ENCODE measurements at regions not wholly inside any gene's neighbourhood (a gene's known extent, or its start where the extent isn't known, plus 50 kb on each side); places are given as distances from the start of the nearest gene placed in this dataset.
"Not testable (repeated sequence)": the region's sequence is repeated elsewhere in the genome, so short reads cannot be mapped to it uniquely, and the experiment has no call there.

- WGBS = 89% methylated on average over 4 of the region's 4 CpGs
- no peak overlapping the region for H3K4me3 ChIP-seq
Observed at GRCh38 chr5:110832683-110833082, 93.9 kb downstream of the SLC25A46 start.

GRCh38 chr5:110834933-110835332, 96.1 kb downstream of the SLC25A46 start:
- 50% methylated on average over 4 of the region's 4 CpGs for WGBS
- not testable (repeated sequence) for H3K4me1 ChIP-seq; H3K9me3 ChIP-seq; H3K4me3 ChIP-seq; H3K27ac ChIP-seq; DNase-seq (ENCODE audit: low spot score in 2 of 2); H3K27me3 ChIP-seq; H3K36me3 ChIP-seq

More at GRCh38 chr5:110832683-110833082, 93.9 kb downstream of the SLC25A46 start:
- Histone ChIP-seq H3K27ac (no peak overlapping the region), H3K27me3 (no peaks in the 10 kb centered on the region), H3K4me1 (no peaks in the 10 kb centered on the region), H3K36me3 (no peaks in the 10 kb centered on the region), H3K9me3 (no peaks in the 10 kb centered on the region)
- TF ChIP-seq POLR2AphosphoS5 (IDR thresholded peaks at IDR 0.05) = no peak
- no peak for TF ChIP-seq POLR2A (IDR thresholded peaks at IDR 0.05)
- TF ChIP-seq EP300 (IDR thresholded peaks at IDR 0.05) = no peak
- no peak for TF ChIP-seq CTCF (IDR thresholded peaks at IDR 0.05)
- DNase-seq (ENCODE audit: low spot score in 2 of 2) = no peak

- DNase-seq (ENCODE audit: low spot score in 2 of 2) = no peak
- WGBS = 84% methylated on average over 1 of the region's 1 CpG
Observed at GRCh38 chr5:110836851-110837250, 98.0 kb downstream of the SLC25A46 start.

GRCh38 chr5:110838357-110838756, 99.5 kb downstream of the SLC25A46 start:
- DNase-seq (ENCODE audit: low spot score in 2 of 2); H3K9me3 ChIP-seq; H3K4me1 ChIP-seq; H3K27me3 ChIP-seq; H3K4me3 ChIP-seq; H3K27ac ChIP-seq; H3K36me3 ChIP-seq: not testable (repeated sequence)
- 74% methylated on average over 3 of the region's 3 CpGs for WGBS

More at GRCh38 chr5:110836851-110837250, 98.0 kb downstream of the SLC25A46 start:
- H3K27ac ChIP-seq = no peak overlapping the region
- TF ChIP-seq POLR2A (IDR thresholded peaks at IDR 0.05) = no peak
- TF ChIP-seq CTCF (IDR thresholded peaks at IDR 0.05) = no peak
- no peak for TF ChIP-seq EP300 (IDR thresholded peaks at IDR 0.05)
- no peak for TF ChIP-seq POLR2AphosphoS5 (IDR thresholded peaks at IDR 0.05)
- no peak overlapping the region for H3K4me3 ChIP-seq
- H3K4me1 ChIP-seq = peaks cover 7% of the 10 kb centered on the region
- H3K36me3 ChIP-seq = no peaks in the 10 kb centered on the region
- no peaks in the 10 kb centered on the region for H3K9me3 ChIP-seq
- H3K27me3 ChIP-seq = no peaks in the 10 kb centered on the region

- no peak for DNase-seq (ENCODE audit: low spot score in 2 of 2)
- WGBS = 71% methylated on average over 3 of the region's 3 CpGs
- Histone ChIP-seq H3K27ac (no peak overlapping the region), H3K27me3 (no peaks in the 10 kb centered on the region), H3K36me3 (no peaks in the 10 kb centered on the region), H3K4me1 (peaks cover 7% of the 10 kb centered on the region), H3K4me3 (no peak overlapping the region), H3K9me3 (no peaks in the 10 kb centered on the region)
- no peak for TF ChIP-seq CTCF (IDR thresholded peaks at IDR 0.05)
- no peak for TF ChIP-seq POLR2AphosphoS5 (IDR thresholded peaks at IDR 0.05)
- TF ChIP-seq EP300 (IDR thresholded peaks at IDR 0.05) = no peak
- TF ChIP-seq POLR2A (IDR thresholded peaks at IDR 0.05) = no peak
Observed at GRCh38 chr5:110838961-110839360, 100.2 kb downstream of the SLC25A46 start.

GRCh38 chr5:110840347-110840960, 101.6 kb downstream of the SLC25A46 start:
- H3K36me3 ChIP-seq = no peaks in the 10 kb centered on the region
- no peaks in the 10 kb centered on the region for H3K27me3 ChIP-seq
- H3K4me1 ChIP-seq = peaks cover 7% of the 10 kb centered on the region
- H3K9me3 ChIP-seq = no peaks in the 10 kb centered on the region
- no peak for DNase-seq (ENCODE audit: low spot score in 2 of 2)
- peak overlapping the region; percentile 64 for H3K27ac ChIP-seq
- TF ChIP-seq POLR2AphosphoS5 (IDR thresholded peaks at IDR 0.05) (no peak), POLR2A (IDR thresholded peaks at IDR 0.05) (no peak), EP300 (IDR thresholded peaks at IDR 0.05) (no peak)
- WGBS = 44% methylated on average over 7 of the region's 7 CpGs
- H3K4me3 ChIP-seq = no peak overlapping the region

- H3K4me3 ChIP-seq = no peak overlapping the region
- no peaks in the 10 kb centered on the region for H3K27me3 ChIP-seq
- WGBS = 54% methylated on average over 2 of the region's 2 CpGs
- no peaks in the 10 kb centered on the region for H3K9me3 ChIP-seq
- DNase-seq (ENCODE audit: low spot score in 2 of 2) = no peak
- no peaks in the 10 kb centered on the region for H3K36me3 ChIP-seq
- no peak for TF ChIP-seq EP300 (IDR thresholded peaks at IDR 0.05)
- no peak for TF ChIP-seq POLR2A (IDR thresholded peaks at IDR 0.05)
- no peak for TF ChIP-seq CTCF (IDR thresholded peaks at IDR 0.05)
- no peak for TF ChIP-seq POLR2AphosphoS5 (IDR thresholded peaks at IDR 0.05)
- H3K27ac ChIP-seq = no peak overlapping the region
- peaks cover 7% of the 10 kb centered on the region for H3K4me1 ChIP-seq
Observed at GRCh38 chr5:110841137-110841536, 102.3 kb downstream of the SLC25A46 start.

Measured in suprapubic skin (tissue), 4 donors.